DMS53 treated with DMSO at 0.1 percent for 48 hours (cell line): ENCODE measurements at regions not wholly inside any gene's neighbourhood (a gene's known extent, or its start where the extent isn't known, plus 50 kb on each side); places are given as distances from the start of the nearest gene placed in this dataset.
"Not testable (repeated sequence)": the region's sequence is repeated elsewhere in the genome, so short reads cannot be mapped to it uniquely, and the experiment has no call there.

Experiments used
- DNase-seq: peaks from one replicate; lab custom pipeline; 2025; ENCODE audit not compliant: unreplicated experiment; lab: John Stamatoyannopoulos, UW

GRCh38 chr5:37921452-37921851 lies 81.6 kb upstream of the GDNF start:
- DNase-seq: no peak

- DNase-seq: no peak
Observed at GRCh38 chr5:37918424-37918823, 78.6 kb upstream of the GDNF start.

GRCh38 chr5:37916525-37916924 lies 76.7 kb upstream of the GDNF start:
- DNase-seq: no peak

- DNase-seq: no peak
Observed at GRCh38 chr5:37915097-37915736, 75.4 kb upstream of the GDNF start.

- DNase-seq: not testable (repeated sequence)
Observed at GRCh38 chr5:37909610-37910266, 69.9 kb upstream of the GDNF start.

- DNase-seq: no peak
Observed at GRCh38 chr5:37906416-37906815, 66.6 kb upstream of the GDNF start.

GRCh38 chr5:37905230-37905629 lies 65.4 kb upstream of the GDNF start:
- no peak for DNase-seq

GRCh38 chr5:37902323-37902722 lies 62.5 kb upstream of the GDNF start:
- no peak for DNase-seq

GRCh38 chr5:37900692-37901091 lies 60.9 kb upstream of the GDNF start:
- DNase-seq: no peak

- no peak for DNase-seq
Observed at GRCh38 chr5:37899037-37899436, 59.2 kb upstream of the GDNF start.

- no peak for DNase-seq
Observed at GRCh38 chr5:37896159-37896558, 56.3 kb upstream of the GDNF start.

- no peak for DNase-seq
Observed at GRCh38 chr5:37893434-37894134, 53.7 kb upstream of the GDNF start.

- no peak for DNase-seq
Observed at GRCh38 chr5:37892586-37892985, 52.7 kb upstream of the GDNF start.

- DNase-seq: no peak
Observed at GRCh38 chr5:37891832-37892231, 52.0 kb upstream of the GDNF start.

- DNase-seq: no peak
Observed at GRCh38 chr5:37889612-37890317, 49.9 kb upstream of the GDNF start.
